OCI-LY1 (cell line): ENCODE measurements at regions not wholly inside any gene's neighbourhood (a gene's known extent, or its start where the extent isn't known, plus 50 kb on each side); places are given as distances from the start of the nearest gene placed in this dataset.

ENCODE experiments used
- H2AFZ ChIP-seq: fragments of 200-600 bp; sonication (generic), shearing (Covaris generic); 2 replicates; pipeline ENCODE4 v1.6.0; 2014; ENCODE audit warnings: antibody characterized with exemption, mild to moderate bottlenecking, low read length
- H3F3A ChIP-seq: fragments of 200-600 bp; sonication (generic), shearing (Covaris generic); 2 replicates; pipeline ENCODE4 v1.6.0; 2014; ENCODE audit warnings: mild to moderate bottlenecking, antibody characterized with exemption, low read length, moderate library complexity; ENCODE audit not compliant: insufficient read depth
- H3K27ac ChIP-seq: fragments of 200-600 bp; sonication (generic); 2 replicates; pipeline ENCODE4 v1.5.1; 2014; ENCODE audit warnings: low read length, mixed run types, mild to moderate bottlenecking, low read depth; ENCODE audit not compliant: poor library complexity, severe bottlenecking
- H3K27me3 ChIP-seq: fragments of 200-600 bp; sonication (generic); 2 replicates; pipeline ENCODE4 v1.6.0; 2014; ENCODE audit warnings: antibody characterized with exemption, mild to moderate bottlenecking, low read length, moderate library complexity; ENCODE audit not compliant: insufficient read depth
- H3K36me3 ChIP-seq: fragments of 200-600 bp; sonication (generic); 2 replicates; pipeline ENCODE4 v1.6.1; 2014; ENCODE audit warnings: mild to moderate bottlenecking, antibody characterized with exemption, low read length, moderate library complexity, mixed read lengths; ENCODE audit not compliant: insufficient read depth
- H3K4me1 ChIP-seq: fragments of 200-600 bp; sonication (generic); 2 replicates; pipeline ENCODE4 v1.5.1; 2014; ENCODE audit warnings: mild to moderate bottlenecking, low read length, moderate library complexity; ENCODE audit not compliant: insufficient read depth, severe bottlenecking
- H3K4me2 ChIP-seq: fragments of 200-600 bp; sonication (generic), shearing (Covaris generic); 2 replicates; pipeline ENCODE4 v1.6.1; 2014; ENCODE audit warnings: low read length
- H3K4me3 ChIP-seq: fragments of 200-600 bp; sonication (generic); 2 replicates; pipeline ENCODE4 v1.5.1; 2014; ENCODE audit warnings: low read length, low read depth, mild to moderate bottlenecking, mixed read lengths; ENCODE audit not compliant: poor library complexity, severe bottlenecking
- H3K79me2 ChIP-seq: fragments of 200-600 bp; shearing (Covaris generic); 2 replicates; pipeline ENCODE4 v1.6.1; 2016; ENCODE audit warnings: mixed run types, low read length, mixed read lengths; ENCODE audit not compliant: insufficient read depth
- H3K9ac ChIP-seq: fragments of 200-600 bp; sonication (generic), shearing (Covaris generic); 2 replicates; pipeline ENCODE4 v1.6.1; 2014; ENCODE audit warnings: mild to moderate bottlenecking, low read length, mixed read lengths
- H3K9me2 ChIP-seq: fragments of 200-600 bp; sonication (generic), shearing (Covaris generic); 2 replicates; pipeline ENCODE4 v1.6.1; 2014; ENCODE audit warnings: low read depth, mild to moderate bottlenecking, low read length, mixed read lengths
- H3K9me3 ChIP-seq: fragments of 200-600 bp; shearing (Covaris generic); 2 replicates; pipeline ENCODE4 v1.6.1; 2014; ENCODE audit warnings: low read length, mixed read lengths
- H4K20me1 ChIP-seq: fragments of 200-600 bp; sonication (generic), shearing (Covaris generic); 2 replicates; pipeline ENCODE4 v1.6.0; 2016; ENCODE audit warnings: mild to moderate bottlenecking, low read length; ENCODE audit not compliant: insufficient read depth
- EZH2 ChIP-seq: fragments of 200-600 bp; sonication (generic), shearing (Covaris generic); IDR thresholded peaks from 2 replicates; pipeline ENCODE4 v1.8.0; 2017; ENCODE audit warnings: borderline replicate concordance, mixed run types, mild to moderate bottlenecking, antibody characterized with exemption, low read length, moderate library complexity, mixed read lengths
- TF ChIP-seq, protein P1 (sequence below): fragments of 200-600 bp; sonication (generic), shearing (Covaris generic); IDR thresholded peaks from 2 replicates; pipeline ENCODE4 v1.5.1; 2017; ENCODE audit warnings: mild to moderate bottlenecking, antibody characterized with exemption, low read length, moderate library complexity, mixed read lengths

DNA sequence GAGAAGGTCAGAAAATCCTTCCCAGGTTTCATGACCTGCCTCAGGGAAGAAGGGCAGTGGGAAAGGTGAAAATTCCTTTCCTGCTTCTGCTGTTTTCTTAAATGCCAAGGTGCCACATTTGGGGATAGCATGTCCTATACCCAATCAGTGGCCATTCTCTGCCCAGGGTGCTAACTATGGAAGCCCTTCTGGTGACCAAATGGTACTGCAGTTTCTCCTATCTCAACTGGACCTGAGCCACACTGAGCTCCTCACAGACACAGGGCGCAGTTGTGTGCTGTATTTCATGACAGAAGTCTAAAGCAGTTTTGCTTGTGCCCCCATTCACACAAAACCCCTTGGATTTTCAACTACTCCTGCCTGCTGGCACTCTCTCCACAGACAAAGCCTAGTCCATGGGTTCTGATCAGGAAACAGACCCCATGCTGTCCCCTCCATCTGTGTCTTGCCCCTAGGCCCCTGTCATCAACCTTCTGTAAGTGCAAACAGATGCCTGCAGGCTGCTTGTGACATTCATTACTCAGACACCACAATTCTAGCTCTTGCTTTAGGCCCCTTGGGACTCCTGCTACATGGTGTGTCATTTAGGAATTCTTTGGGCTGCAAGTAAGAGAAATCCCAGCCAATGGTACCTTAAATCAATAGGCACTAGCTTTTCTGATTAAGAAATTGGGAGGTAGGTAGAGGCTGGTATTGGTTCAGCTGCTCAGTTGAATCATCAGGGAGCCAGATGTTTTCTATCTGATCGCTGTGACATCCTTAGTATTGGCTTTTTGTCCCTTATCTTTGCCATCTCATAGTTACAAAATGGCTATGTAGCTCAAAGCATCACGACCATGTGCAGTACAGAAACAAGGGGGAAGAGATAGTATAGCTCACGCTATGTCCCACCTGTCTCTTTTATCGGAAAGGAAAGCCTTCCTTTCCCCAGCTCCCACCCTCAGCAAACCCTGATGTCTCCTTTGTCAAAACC lies 147.8 kb downstream of the CD83 start:
- no peaks in the 10 kb centered on the region for H4K20me1 ChIP-seq
- no peaks in the 10 kb centered on the region for H3F3A ChIP-seq
- TF ChIP-seq EZH2 = no peak
- TF ChIP-seq, protein P1, sequence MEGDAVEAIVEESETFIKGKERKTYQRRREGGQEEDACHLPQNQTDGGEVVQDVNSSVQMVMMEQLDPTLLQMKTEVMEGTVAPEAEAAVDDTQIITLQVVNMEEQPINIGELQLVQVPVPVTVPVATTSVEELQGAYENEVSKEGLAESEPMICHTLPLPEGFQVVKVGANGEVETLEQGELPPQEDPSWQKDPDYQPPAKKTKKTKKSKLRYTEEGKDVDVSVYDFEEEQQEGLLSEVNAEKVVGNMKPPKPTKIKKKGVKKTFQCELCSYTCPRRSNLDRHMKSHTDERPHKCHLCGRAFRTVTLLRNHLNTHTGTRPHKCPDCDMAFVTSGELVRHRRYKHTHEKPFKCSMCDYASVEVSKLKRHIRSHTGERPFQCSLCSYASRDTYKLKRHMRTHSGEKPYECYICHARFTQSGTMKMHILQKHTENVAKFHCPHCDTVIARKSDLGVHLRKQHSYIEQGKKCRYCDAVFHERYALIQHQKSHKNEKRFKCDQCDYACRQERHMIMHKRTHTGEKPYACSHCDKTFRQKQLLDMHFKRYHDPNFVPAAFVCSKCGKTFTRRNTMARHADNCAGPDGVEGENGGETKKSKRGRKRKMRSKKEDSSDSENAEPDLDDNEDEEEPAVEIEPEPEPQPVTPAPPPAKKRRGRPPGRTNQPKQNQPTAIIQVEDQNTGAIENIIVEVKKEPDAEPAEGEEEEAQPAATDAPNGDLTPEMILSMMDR = no peak
- H3K9me3 ChIP-seq = peaks cover 6% of the 10 kb centered on the region; the same call in 1 of the 2 replicates
- no peaks in the 10 kb centered on the region for H3K4me1 ChIP-seq
- H2AFZ ChIP-seq = no peak overlapping the region
- no peak overlapping the region for H3K27ac ChIP-seq
- no peaks in the 10 kb centered on the region for H3K36me3 ChIP-seq
- H3K79me2 ChIP-seq = no peaks in the 10 kb centered on the region
- no peaks in the 10 kb centered on the region for H3K27me3 ChIP-seq
- no peaks in the 10 kb centered on the region for H3K9me2 ChIP-seq
- H3K4me3 ChIP-seq = no peak overlapping the region
- H3K4me2 ChIP-seq = no peak overlapping the region
- H3K9ac ChIP-seq = no peak overlapping the region

DNA sequence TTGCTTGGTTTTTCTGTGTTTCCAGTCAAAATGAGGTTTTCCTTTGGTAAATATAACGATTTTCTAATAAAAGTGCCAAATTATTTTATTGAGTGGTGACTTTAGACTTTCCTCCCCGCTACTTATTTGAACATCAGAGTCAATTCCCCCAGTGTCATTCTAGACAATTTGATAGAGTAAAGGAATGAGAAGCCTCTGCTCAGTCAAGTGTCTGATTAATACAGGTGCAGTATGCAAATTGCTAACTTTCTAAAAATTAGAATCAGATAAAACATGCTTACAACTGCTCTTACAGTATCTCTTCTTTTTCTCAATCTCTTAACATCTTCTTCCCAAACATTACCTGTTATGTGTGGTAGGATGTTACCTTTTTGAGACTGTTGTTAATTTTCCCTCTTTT lies 148.7 kb downstream of the CD83 start:
- H3K4me2 ChIP-seq = no peak overlapping the region
- no peak overlapping the region for H3K9ac ChIP-seq

DNA sequence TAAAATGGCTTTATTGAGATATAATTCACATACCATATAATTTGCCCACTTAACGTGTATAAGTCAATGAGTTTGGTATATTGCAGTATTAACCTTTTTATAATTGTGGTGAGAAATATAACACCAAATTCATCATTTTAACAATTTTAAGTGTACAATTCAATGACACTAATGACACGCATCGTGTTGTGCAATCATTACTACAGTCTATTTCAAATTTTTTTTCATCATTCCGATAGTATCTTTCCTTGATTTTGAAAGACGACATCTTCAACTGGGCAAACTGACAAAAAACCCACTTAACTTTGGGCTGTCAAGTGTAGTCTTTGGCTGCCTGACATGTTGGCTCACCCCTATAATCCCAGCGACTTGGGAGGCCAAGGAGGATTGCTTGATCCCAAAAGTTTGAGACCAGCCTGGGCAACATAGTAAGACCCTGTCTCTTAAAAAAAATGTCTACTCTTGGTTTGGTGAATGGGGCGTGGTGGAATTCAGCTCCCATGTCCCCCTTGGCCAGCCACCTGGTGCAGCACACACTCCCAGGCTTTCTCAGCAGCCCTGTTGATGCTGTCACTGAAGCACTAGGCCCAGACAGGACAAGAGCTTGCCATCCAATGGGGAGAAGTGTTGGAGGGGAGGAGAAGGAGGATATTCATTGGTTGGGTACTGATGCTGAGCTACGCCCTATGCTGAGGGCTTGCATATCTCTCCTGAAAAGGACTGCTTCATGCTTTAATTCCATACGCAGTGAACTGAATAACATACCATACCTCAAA lies 150.5 kb downstream of the CD83 start:
- no peaks in the 10 kb centered on the region for H3F3A ChIP-seq
- H3K27me3 ChIP-seq = no peaks in the 10 kb centered on the region

More for the DNA sequence above, 148.7 kb downstream of the CD83 start:
- Histone ChIP-seq H2AFZ (no peak overlapping the region), H3K27ac (no peak overlapping the region), H3K9me2 (no peaks in the 10 kb centered on the region), H4K20me1 (no peaks in the 10 kb centered on the region), H3F3A (no peaks in the 10 kb centered on the region), H3K4me1 (no peaks in the 10 kb centered on the region), H3K27me3 (no peaks in the 10 kb centered on the region), H3K79me2 (no peaks in the 10 kb centered on the region), H3K4me3 (no peak overlapping the region), H3K9me3 (peaks cover 6% of the 10 kb centered on the region; the same call in 1 of the 2 replicates), H3K36me3 (no peaks in the 10 kb centered on the region)
- TF ChIP-seq, protein P1 = no peak
- TF ChIP-seq EZH2 = no peak

More for the DNA sequence above, 150.5 kb downstream of the CD83 start:
- Histone ChIP-seq H3K9ac (no peak overlapping the region), H3K4me3 (no peak overlapping the region), H3K9me3 (peaks cover 6% of the 10 kb centered on the region; the same call in 1 of the 2 replicates), H3K79me2 (no peaks in the 10 kb centered on the region), H4K20me1 (no peaks in the 10 kb centered on the region), H3K36me3 (no peaks in the 10 kb centered on the region), H3K27ac (no peak overlapping the region), H3K4me1 (no peaks in the 10 kb centered on the region), H2AFZ (no peak overlapping the region), H3K9me2 (no peaks in the 10 kb centered on the region), H3K4me2 (no peak overlapping the region)
- no peak for TF ChIP-seq EZH2
- TF ChIP-seq, protein P1 = no peak
